D721Med (cell line): ENCODE measurements at regions not wholly inside any gene's neighbourhood (a gene's known extent, or its start where the extent isn't known, plus 50 kb on each side); places are given as distances from the start of the nearest gene placed in this dataset.

Experiments
- DNase-seq: peaks from one replicate; pipeline ENCODE4 v3.0.0; 2011; ENCODE audit warnings: low spot score; ENCODE audit not compliant: insufficient read length
- FAIRE-seq: peaks from 2 replicates; lab custom pipeline; 2011; peaks lifted over from hg19 to GRCh38; lab: Jason Lieb, UNC
- CTCF ChIP-seq: IDR thresholded peaks from 2 replicates; pipeline ENCODE4 v1.5.1; 2012; ENCODE audit warnings: mild to moderate bottlenecking, control low read depth; ENCODE audit not compliant: insufficient read depth; ENCODE audit errors: missing control alignments

- FAIRE-seq (no peak), DNase-seq (no peak)
- TF ChIP-seq CTCF = no peak
Observed at GRCh38 chr5:30932273-30933017, 261.0 kb upstream of the CDH6 start.

- no peak for FAIRE-seq
- TF ChIP-seq CTCF = no peak
- DNase-seq = no peak
Observed at GRCh38 chr5:30930736-30931135, 262.8 kb upstream of the CDH6 start.

- no peak for TF ChIP-seq CTCF
- DNase-seq (no peak), FAIRE-seq (no peak)
Observed at GRCh38 chr5:30928956-30929355, 264.5 kb upstream of the CDH6 start.

GRCh38 chr5:30926218-30926617 is 267.3 kb upstream of the CDH6 start:
- DNase-seq (no peak), FAIRE-seq (no peak)
- TF ChIP-seq CTCF = no peak

- no peak for FAIRE-seq
- TF ChIP-seq CTCF = no peak
- DNase-seq = no peak
Observed at GRCh38 chr5:30921388-30921787, 272.1 kb upstream of the CDH6 start.

- no peak for TF ChIP-seq CTCF
- FAIRE-seq (no peak), DNase-seq (no peak)
Observed at GRCh38 chr5:30918171-30918570, 275.3 kb upstream of the CDH6 start.

GRCh38 chr5:30908356-30908755 is 285.1 kb upstream of the CDH6 start:
- FAIRE-seq = no peak
- no peak for DNase-seq
- no peak for TF ChIP-seq CTCF
